Activated CD8-positive, alpha-beta memory T cell treated with anti-CD3 and anti-CD28 coated beads, Interleukin-2, amount 50 U/mL, for 48 hours (primary cell): ENCODE measurements at regions not wholly inside any gene's neighbourhood (a gene's known extent, or its start where the extent isn't known, plus 50 kb on each side); places are given as distances from the start of the nearest gene placed in this dataset.

ENCODE experiments used
- DNase-seq: peaks from one replicate; pipeline ENCODE4 v3.0.0-alpha.2; 2020

DNA sequence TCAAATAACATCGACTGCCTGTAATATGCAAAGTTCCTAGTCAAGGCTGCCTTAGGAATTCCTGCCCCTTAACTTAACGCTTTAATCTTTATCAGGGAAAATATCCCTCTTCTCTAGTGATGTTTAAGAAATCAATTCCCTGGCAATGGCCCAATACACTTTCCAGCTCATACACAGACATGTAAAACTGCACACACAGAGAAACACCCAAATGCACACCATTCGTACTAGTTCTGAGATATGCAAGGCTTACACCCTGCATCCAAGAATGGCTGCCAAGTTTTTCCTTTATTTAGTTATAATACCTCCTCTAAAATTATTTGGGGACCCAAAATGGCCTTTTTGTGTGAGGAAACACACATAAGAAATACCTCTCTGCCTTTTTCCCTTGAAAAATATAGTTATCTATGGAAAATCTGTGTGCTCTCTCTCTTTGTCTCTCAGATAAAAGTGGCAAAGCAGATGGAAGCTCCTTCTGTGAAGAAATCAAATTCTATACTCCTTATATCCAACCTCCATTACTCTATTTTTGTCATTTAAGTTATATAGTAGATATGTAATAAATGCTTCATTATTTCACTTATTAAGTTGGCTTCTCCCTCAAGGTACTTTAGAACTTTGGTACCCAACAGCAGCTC, 120.0 kb upstream of the MDM1 start:
- no peak for DNase-seq

DNA sequence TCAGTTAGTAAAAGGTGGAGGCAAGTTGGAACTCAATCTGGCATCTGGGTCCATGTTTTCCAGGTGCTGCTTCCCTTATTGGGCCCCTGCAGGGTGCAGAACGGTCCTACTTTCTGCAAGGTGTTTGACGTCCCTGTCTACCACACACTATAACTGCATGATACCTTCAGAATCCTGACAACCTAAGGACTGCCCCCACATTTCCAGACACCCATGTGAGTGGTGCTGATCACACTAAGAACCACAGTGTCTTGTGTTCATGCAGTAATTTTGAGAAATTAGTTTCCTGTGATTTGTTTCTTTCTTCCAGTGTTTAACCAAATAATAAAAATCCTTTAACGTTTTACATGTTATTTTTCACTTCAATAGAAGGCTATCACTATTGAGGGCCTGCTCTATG, 121.1 kb upstream of the MDM1 start:
- DNase-seq: no peak

DNA sequence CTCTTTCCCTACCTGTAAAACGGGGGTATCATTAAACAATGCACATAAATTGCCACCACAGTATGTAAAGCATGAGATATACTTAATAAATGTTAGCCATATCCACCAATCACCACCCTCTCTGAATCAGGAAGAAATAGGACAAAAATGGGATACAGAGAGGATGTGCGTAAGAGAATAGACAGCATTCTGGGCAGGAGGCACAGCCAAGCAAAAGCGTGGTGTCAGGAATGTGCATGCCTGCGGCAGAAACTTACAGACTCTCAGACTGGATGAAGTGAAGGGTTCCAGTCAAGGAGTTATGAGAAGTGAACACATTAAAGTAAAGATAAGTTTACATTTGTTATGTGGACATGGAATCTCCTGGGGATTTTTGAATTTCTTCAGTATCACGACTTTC, 121.7 kb upstream of the MDM1 start:
- no peak for DNase-seq

DNA sequence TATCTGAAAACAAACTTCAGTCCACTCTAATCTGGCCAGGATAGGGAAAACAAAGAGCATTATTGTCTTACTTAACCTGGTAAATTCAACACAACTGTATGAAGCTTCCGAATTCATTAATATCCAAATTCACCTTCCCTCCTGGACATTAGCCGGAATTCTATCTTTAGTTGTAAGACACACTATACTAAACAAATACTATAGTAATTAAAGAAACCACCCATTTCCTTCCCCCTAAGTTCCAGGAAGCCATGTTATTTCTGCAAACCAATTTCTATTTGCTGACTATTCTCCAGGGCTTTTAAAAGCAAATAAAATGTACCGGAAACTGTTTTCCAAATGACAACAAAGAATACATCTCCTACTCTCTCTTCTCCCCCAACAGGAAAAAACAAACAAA, 122.7 kb upstream of the MDM1 start:
- no peak for DNase-seq

DNA sequence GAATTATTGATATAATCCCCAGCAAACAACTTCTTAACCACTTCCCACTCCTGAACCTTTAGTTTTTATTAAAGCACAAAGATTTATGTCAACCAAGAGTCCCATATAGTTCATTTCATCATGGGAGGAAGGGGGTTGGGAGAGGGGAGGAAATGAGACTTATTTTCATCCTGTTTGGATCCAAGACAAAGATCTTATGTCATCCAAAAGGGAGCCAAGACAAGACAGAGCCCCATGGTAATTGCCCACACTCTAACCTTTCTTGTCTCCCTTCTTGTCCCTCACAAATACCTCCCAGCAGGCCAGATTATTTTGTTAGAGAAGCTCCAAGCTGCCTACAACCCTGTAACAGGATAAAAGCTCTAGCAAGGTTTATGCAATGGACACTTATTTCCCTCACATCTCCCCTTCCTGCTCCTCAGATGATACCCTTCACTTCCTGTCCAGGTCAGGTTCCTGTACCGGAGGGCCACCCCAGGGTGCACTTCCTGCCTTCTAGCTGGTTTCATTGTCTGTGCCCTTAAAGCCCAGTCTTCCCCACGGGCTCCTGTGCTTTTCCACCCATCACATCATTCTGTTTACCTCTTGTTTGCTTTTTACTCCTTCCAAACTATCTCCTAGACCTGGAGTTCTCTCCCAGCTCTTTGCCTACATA, 123.7 kb upstream of the MDM1 start:
- DNase-seq: no peak

DNA sequence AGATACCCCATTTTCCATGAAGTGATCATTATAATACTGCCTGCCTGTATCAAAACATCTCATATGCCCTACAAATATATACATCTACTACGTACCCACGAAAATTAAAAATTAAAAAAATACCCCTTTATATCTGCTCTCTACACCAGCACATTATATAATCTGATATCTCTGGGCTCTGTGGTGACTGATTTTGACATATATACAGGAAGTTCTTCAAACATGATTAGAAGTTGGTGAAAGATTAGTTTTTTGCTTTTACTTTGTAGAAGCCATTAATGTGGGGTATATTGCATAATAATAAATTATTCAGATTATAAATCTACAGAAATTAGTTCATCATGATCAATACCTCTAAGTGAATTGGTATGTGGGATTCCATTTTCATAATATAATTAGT, 126.7 kb upstream of the MDM1 start:
- DNase-seq: no peak

DNA sequence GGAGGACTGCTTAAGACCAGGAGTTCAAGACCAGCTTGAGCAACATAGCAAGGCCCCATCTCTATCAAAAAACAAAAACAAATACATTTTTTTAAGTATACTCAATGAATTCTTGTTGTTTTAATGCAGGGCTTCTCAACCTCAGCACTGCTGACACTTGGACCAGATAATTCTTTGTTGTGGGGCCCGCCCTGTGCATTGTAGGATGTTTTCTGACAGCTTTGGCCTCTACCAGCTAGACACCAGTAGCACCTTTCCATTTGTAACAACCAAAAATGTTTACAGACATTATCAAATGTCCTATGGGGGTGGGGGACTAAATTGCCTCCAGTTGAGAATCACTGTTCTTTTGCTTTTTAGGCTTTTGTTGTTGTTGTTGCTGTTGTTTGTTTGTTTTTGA, 128.1 kb upstream of the MDM1 start:
- DNase-seq: no peak

DNA sequence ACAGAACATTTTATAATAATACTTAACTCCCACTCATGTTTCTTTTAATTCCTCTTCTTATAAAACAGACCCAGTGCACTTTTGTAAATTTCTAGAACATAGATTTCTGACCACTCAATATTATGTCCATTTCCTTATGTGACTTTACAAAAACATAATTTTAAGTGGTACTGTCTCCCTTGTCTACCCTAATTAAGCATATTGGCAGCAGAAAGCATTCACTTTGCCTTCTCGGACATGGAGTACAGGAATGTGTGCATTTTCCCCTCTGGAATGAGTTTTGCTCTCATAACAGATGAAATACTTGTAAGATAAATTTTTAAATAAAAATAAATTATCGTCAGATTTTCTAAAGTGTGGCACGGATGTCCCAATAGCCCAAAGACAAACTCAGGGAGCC, 129.5 kb upstream of the MDM1 start:
- no peak for DNase-seq

DNA sequence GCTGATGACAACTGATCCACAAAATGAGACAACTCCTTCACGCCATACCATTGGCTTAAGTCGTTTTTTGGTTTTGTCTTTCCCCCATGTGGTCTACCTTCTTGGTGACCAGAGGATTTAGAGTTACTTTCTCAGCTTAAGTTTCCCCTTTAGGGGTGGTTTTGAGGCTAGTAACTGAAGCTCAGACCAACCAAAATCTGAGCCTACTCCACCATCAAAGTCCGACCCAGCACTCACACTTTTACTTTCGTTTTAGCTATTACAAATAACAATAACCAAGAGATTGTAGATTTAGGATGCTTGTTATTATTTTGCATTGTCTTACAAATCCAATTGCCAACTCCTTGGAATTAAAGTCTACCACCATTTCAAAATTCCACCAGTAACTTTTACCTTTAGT, 130.6 kb upstream of the MDM1 start:
- no peak for DNase-seq

DNA sequence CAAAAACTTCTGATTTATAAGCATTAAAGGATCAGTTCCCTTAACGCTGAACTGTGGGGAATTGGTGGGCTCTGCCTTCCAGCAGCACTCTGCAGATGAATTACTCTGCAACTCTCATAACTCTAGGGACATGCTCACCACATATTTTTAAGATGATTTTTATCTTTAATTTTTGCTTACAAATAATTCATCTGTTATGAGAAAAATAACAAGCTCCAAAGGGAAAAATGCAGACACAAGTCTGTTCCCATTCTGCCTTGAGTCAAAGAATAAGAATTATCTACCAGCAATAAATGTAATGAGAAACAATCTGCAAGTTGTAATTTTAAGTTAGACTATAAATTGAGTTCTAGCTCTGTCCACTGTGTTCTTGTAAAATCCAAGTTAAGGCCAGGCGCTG, 133.1 kb upstream of the MDM1 start:
- no peak for DNase-seq

DNA sequence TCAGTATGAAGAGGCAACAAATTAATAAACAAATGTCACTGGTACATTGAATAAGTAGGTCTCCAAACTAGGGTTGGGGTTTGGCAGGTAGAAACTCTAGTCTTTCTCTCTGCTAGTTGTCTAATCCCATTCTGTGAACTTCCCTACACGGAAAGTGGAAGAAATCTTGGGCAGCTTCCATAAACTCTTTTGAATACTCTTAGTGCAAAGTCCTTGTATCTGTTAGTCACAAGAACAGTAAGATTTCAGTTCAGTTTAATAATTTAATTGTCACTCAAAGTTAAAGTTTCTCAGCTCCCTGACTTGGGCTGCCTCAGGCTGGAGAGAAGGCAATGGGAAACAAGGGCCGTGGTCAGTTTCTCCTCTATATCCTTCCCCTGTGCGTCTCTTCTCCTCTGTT, 135.4 kb upstream of the MDM1 start:
- no peak for DNase-seq

DNA sequence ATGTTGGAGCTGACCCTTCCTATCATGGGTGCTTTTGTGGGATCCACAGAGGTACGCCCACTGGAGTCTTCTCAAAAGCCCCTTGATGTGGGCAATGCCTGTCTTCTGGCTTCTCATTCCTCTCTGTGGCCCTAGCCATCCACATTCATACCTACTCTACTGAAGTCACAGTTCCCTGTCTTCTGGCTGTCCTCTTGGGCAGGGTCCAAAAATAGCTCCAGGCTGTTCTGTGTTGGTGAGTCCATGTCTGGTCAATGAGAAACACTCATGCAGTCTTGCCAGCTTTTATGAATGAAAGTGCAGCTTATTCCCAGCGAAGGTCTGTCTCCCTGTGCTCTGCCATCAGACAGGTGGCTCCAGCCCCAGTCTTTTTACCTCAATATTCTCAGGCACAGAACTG, 135.9 kb upstream of the MDM1 start:
- no peak for DNase-seq

DNA sequence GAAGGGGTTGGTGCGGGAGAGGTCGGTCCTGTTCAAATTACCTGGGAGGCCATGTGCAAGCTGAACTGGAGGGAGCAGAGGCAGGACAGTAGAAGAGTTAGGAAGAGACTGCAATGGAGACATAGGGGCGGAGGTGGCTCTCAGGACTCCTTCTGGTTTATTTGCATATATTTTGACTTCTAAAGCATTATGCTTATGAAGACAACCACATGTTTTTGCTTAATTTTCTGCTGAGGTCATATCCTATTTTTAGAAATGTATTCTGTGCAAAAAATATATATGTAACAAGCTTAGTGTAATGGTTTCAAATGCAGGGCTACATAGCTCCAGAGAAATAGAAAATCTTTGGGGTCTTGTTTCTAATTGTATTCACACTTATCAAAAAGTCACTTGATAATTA, 137.0 kb upstream of the MDM1 start:
- no peak for DNase-seq

DNA sequence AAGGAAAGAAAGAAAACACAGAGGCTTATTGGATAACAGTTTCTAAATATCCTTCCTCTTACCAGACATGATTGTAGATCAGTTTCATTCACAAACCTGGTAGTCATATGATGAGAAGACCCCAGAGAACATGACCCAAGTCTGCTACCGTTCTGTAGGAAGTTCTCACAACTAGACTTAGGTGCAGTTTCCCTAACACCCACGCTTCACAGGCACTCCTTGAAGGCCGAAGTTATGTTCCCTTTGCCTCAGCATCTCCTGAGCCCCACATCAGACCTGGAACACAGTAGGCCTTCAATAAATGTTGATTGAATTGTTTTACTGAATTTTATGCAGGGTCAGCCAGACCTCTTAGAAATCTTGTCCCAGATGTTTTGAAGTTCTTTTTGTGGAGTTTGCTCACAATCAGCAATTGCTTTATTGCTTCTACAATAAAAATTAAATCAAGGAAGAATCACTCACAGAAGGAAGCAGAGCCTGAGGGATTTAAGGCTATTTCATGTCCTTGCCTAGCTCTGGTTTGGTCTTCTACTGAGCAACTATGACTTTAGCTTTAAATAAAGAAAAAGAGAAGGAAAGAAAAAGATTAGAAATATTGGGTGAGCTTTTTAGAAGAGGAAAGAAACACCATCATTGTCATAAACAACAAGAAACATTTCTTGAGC, 138.6 kb upstream of the MDM1 start:
- DNase-seq: no peak

DNA sequence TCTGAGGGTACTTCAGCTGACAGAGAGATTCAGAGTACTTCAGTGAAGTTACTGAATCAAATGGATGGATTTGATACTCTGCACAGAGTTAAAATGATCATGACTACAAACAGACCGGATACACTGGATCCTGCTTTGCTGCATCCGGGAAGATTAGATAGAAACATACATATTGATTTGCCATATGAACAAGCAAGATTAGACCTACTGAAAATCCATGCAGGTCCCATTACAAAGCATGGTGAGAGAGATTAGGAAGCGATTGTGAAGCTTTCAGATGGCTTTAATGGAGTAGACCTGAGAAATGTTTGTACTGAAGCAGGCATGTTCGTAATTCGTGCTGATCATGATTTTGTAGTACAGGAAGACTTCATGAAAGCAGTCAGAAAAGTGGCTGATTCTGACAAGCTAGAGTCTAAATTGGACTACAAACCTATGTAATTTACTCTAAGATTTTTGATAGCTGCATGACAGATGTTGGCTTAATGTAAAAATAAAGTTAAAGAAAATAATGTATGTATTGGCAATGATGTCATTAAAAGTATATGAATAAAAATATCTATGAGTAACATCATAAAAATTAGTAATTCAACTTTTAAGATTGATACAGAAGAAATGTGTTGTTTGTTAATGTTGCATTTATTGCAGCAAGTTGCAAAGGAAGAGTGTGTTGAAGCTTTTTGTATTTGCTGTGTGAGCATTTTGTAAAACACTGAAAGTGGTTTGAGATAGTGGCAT, 136.1 kb upstream of the RAP1B start:
- DNase-seq: no peak

DNA sequence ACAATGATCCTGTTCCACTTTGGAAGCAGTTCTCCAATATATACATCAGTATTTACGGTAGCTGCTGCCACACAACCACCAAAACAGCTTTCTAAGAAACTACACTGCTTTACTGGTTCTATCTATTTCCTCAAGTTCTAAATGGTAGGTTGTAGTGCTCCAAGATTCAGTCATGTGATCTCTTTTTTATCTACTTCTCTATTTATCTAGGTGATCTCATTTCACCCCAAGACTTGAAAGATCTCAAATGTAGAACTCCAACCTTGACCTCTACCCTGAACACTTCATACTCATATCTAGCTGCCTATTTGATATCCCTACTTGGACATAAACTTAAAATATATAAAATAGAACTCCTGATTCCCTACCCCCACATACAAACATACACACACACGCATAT, 133.9 kb upstream of the RAP1B start:
- DNase-seq: no peak

DNA sequence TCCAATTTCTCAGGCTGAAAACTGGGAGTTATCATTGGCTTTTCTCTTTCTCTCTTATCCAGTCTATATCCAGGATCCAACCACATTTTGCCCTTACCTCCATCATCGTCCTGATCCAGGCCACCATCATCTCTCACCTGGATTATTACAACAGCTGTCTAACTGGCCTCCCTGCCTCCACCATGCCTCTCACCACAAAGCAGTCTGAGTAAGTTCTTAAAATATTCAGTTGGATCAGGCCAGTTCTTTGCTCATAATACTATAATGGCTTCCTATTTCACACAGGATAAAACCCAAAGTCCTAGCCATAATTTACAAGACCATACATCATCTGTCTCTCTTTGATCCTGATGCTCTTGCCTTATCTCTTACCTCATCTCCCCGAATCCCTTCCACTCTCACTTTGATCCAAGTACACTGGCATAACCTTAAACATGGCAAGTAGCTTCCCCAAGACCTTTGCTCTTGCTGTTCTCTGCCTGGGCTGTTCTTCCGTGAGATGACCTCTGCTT, 133.4 kb upstream of the RAP1B start:
- DNase-seq: no peak

DNA sequence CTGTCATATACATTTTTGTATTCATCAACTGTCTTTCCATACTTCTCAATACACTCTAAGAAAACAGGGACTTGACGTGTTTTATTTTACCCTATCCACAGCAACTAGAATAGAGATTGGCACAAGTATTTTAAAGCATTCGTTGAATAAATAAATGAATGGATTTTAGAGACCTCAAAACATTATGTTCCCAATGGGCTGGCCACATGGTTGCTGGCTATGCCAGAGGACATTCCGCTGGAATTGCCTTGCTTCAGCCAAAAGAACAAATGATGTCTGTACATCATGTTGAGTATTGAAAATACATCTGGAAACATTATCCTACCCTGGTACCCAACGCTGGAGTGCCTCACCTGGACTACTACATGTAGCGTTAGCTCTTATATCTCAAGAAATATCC, 132.8 kb upstream of the RAP1B start:
- no peak for DNase-seq

DNA sequence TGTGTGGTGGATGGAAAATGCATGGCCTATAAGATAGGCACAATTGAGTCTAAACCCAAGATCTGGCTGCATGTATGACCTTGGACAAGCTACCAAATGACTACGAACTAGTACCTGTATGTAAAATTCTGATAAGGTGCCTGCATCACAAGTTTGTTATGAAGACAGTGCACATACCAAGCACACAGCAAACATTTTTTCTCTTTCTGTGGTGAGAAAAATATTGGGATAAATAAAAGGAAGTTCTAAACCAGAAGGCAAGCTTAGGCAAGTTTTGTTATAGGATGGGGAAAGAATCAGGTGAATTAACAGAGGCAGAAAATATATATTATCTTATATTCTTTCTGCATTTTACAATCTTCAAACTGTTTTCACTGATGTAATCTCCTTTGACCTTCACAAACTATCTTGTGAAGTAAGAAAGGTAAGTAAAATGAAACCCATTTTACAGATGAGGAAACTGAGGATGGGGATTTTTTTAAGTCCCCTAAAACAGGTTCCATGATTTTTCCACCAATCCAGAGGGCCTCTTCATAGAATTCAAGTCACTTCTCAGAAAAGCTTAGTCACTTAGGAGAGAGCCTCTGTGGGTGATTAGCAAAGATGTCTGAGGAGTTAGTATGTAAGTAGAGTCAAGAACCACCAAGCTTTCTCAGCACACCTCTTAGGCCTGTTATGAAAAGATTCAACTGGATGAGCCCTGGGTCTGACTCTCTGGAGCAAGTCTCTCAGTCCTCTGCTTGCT, 132.0 kb upstream of the RAP1B start:
- DNase-seq: no peak

DNA sequence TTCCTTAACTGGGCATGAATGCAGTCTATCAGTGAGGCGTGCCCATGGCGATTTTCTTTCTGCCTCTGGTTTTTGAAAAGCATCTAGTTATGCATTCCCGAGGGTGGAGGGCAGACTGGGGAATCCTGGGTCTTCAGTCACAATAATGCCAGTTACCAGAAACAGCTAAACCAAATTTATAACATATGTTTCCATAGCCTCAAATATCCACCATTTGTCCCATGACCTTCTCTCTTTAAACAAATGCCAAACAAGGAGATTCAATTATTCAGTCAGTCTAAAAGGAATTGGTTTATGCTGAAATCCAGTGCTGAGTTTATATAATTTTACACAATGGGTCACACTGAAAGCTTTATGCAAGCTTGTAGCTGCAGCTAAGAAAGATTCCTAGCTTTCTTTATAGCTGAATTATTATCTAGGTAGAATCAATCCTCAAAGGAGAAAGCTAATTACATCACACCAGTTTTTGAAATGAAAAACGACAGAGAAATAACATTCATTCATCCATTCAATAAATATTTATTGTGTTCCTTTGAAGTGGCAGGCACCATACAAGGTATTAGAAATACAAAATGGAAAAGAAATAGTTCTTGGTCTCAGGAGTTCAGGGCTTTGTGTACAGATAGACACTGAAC, 131.3 kb upstream of the RAP1B start:
- no peak for DNase-seq

DNA sequence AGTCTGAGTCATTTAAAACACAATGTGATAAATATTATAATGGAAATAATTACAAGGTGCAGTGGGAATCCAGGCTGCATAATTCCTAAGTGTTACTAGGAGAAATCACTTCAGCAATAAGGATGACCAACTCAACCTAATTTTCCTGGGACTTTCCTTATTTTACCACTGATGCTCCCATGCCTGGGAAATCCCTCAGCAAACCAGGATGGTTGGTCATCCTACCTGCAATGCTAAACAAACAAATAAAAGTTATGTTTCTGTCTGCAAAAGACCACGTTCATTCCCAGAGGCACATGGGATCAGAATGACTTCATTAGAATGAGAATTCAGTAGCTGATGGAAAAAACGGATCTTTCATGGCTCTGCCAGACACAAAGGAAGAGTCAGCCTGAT, 130.8 kb upstream of the RAP1B start:
- DNase-seq: no peak

DNA sequence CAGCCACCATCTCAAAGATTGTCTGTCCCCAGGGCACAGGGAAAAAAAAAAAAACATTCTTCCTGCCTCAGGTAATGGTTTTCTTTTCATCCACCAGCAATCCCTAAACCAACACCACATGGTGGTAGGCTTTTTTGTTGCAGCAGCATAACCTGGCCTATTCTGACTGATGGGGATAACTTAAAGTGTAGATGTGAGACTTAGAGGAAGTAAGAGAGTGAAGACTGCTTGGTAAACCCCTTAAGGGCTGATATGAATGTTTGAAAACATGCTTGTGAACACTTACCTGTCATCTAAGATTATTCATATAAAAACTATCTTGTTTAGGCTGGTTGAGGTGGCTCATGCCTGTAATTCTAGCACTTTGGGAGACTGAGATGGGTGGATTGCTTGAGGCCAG, 130.2 kb upstream of the RAP1B start:
- DNase-seq: no peak
